Left lung (tissue), 4 donors: ENCODE measurements at regions not wholly inside any gene's neighbourhood (a gene's known extent, or its start where the extent isn't known, plus 50 kb on each side); places are given as distances from the start of the nearest gene placed in this dataset.

Experiments
- ATAC-seq: fragments of 200-7000 bp; cut with Tn5 transposase; one replicate; pipeline ENCODE4 v1.9.1; 2020; ENCODE audit warnings: moderate library complexity
- DNase-seq, 4 donors: peaks; one replicate each; pipeline ENCODE4 v3.0.0-alpha.2; 2013 to 2020
- H3K27ac ChIP-seq, 2 donors: fragments of 200-600 bp; sonication (generic) in 1 of 2; one replicate each; pipeline versions ENCODE4 v1.5.0 to v1.8.0; 2020 to 2021
- H3K27me3 ChIP-seq, 2 donors: fragments of 200-600 bp; sonication (generic) in 1 of 2; one replicate each; pipeline versions ENCODE4 v1.5.0 to v1.8.0; 2020 to 2021
- H3K36me3 ChIP-seq, 2 donors: fragments of 200-600 bp; sonication (generic) in 1 of 2; one replicate each; pipeline versions ENCODE4 v1.5.0 to v1.8.0; 2020 to 2021
- H3K4me1 ChIP-seq, 2 donors: fragments of 200-600 bp; one replicate each; pipeline ENCODE4 v1.8.0; 2021
- H3K4me3 ChIP-seq, 2 donors: fragments of 200-600 bp; sonication (generic) in 1 of 2; one replicate each; pipeline versions ENCODE4 v1.5.0 to v1.8.0; 2020 to 2021; ENCODE audit warnings: mild to moderate bottlenecking in 1 of 2
- H3K9me3 ChIP-seq, 2 donors: fragments of 200-600 bp; sonication (generic) in 1 of 2; one replicate each; pipeline versions ENCODE4 v1.5.0 to v1.8.0; 2020 to 2021
- intact Hi-C, 2 donors: fragments of 100-400 bp; cut with DNase I; formaldehyde crosslinking; loops; one replicate each; pipeline versions ENCODE4 v1.11.2 to v1.14.2; 2022
- TF ChIP-seq, protein P1 (sequence below), 2 donors: fragments of 200-600 bp; sonication (generic) in 1 of 2; IDR thresholded peaks; one replicate each; pipeline versions ENCODE4 v1.5.0 to v1.8.0; 2021; ENCODE audit warnings: antibody characterized with exemption in 2 of 2
- donor health status: DM: no; HTN: yes; CAD: no.
- donor health status: DM: no; HTN: no; CAD: no.

DNA sequence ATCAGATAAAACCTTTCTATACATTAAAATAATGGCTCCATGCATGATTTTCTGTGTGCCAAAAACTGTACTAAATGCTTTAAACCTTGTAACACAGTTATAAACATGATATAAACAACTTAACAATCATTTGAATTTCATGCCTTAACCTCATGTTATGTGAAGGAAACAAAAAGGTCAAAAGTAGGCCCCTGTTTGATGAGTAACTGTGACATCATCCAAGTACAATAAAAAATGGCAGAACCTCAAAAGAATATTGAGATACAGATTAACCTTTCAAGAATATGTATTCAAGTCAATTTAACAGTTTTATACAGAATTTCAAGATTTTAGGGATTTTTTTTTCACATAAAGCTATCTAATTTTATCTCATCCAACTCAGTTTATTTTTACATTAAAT lies 310.7 kb upstream of the DCN start:
- no peak for DNase-seq
- Histone ChIP-seq H3K4me1 (no peaks in the 10 kb centered on the region), H3K27ac (no peak overlapping the region), H3K36me3 (no peaks in the 10 kb centered on the region), H3K4me3 (no peak overlapping the region), H3K27me3 (no peaks in the 10 kb centered on the region), H3K9me3 (no peaks in the 10 kb centered on the region)
- no peak for ATAC-seq
- TF ChIP-seq, protein P1, sequence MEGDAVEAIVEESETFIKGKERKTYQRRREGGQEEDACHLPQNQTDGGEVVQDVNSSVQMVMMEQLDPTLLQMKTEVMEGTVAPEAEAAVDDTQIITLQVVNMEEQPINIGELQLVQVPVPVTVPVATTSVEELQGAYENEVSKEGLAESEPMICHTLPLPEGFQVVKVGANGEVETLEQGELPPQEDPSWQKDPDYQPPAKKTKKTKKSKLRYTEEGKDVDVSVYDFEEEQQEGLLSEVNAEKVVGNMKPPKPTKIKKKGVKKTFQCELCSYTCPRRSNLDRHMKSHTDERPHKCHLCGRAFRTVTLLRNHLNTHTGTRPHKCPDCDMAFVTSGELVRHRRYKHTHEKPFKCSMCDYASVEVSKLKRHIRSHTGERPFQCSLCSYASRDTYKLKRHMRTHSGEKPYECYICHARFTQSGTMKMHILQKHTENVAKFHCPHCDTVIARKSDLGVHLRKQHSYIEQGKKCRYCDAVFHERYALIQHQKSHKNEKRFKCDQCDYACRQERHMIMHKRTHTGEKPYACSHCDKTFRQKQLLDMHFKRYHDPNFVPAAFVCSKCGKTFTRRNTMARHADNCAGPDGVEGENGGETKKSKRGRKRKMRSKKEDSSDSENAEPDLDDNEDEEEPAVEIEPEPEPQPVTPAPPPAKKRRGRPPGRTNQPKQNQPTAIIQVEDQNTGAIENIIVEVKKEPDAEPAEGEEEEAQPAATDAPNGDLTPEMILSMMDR (IDR thresholded peaks at IDR 0.05): no peak
- intact Hi-C loops: no loop called here

DNA sequence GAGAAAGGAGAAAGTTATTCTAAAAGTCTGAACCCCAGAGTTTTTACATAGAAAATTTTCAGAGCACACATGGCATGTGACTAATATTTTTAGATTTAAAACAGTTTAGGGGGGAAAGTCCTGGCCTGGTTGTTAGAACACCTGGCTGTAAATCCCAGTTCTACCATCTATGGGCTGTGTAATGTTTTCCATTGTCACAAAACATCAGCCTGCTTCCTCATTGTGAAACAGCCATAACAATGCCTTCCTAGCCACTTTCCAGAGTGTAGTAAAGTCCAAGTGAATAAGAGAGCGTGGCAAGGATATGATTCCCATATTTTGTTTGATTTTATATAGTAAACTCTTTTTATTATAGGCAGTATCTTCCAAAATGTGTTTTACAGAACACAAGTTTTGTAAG lies 310.0 kb upstream of the DCN start:
- intact Hi-C loops: no loop called here
- H3K4me1 ChIP-seq: no peaks in the 10 kb centered on the region
- TF ChIP-seq, protein P1 (IDR thresholded peaks at IDR 0.05): no peak
- ATAC-seq: no peak
- no peaks in the 10 kb centered on the region for H3K27me3 ChIP-seq
- H3K9me3 ChIP-seq: no peaks in the 10 kb centered on the region
- no peaks in the 10 kb centered on the region for H3K36me3 ChIP-seq
- DNase-seq: no peak
- no peak overlapping the region for H3K27ac ChIP-seq
- H3K4me3 ChIP-seq: no peak overlapping the region

DNA sequence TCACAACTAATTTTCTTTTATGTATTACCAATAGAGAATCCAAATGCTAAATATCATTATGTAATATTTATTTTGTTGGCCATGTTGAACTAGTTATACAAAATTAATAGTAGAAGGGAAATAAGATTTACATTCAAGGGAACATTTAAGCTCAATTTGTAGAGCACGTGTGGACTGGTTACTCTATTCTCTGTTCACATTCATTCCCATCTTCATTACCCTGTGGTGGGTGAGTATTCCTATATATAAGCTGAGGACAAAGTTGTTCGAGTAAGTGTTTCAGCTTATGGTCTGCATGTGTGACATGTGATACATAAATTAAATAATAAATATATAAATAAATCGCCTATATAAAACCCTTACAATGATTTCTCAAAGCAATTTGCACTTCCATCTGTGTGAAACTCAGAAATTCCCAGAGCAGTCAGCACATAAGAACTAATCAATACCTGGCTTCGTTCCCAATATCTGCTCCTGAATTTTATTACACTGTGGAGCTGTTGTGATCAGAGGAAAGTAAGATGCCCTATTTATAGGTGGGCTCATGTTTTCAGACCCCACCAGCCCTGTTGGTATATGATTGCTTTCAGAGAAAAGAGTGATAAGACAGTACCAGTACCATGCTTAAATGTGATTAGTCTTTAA lies 308.2 kb upstream of the DCN start:
- H3K4me3 ChIP-seq: no peak overlapping the region
- H3K4me1 ChIP-seq: no peaks in the 10 kb centered on the region
- DNase-seq (no peak), ATAC-seq (no peak)
- H3K9me3 ChIP-seq: no peaks in the 10 kb centered on the region
- intact Hi-C loops: no loop called here
- TF ChIP-seq, protein P1 (IDR thresholded peaks at IDR 0.05): no peak
- H3K36me3 ChIP-seq: no peaks in the 10 kb centered on the region
- no peak overlapping the region for H3K27ac ChIP-seq
- H3K27me3 ChIP-seq: no peaks in the 10 kb centered on the region

DNA sequence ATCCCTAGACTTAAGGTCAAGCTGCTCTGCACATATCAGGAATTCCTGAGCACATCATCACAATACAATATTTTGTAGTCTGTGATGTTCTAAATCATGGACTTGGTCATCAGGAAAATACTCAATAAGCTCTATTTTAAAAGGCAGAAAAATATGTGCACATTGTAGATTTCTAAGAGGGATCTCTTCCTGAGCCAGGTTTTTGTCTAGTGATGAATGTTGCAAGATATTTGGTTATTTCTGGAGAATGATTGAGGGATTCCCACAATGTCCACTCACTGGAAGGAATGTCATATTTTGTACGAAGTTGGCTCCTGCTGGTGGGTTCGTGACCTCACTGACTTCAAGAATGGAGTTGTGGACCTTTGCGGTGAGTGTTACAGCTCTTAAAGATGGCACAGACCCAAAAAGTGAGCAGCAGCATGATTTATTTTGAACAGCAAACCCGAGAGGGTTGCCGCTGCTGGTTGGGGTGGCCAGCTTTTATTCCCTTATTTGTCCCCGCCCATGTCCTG lies 300.9 kb upstream of the DCN start:
- H3K4me1 ChIP-seq: no peaks in the 10 kb centered on the region
- intact Hi-C loops: no loop called here

DNA sequence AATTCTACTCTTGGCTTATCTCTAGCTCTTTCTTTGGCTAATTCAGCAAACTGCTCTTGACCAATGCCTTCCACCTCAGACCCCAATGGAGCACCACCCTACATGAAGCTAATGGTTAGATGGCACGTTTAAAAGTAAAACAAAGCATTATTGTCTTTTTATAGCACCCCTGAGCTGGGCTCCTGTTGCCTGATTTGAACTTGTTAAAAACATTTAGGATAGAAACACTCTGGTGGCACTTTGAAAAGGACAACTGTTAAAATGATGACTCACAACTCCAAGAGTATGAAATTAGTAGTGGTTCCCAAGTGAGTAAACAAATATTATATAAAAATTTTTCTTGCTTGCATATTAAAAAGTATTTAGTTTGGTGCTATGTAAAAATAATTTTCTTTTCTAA lies 299.6 kb upstream of the DCN start:
- DNase-seq: no peak
- H3K9me3 ChIP-seq: no peaks in the 10 kb centered on the region
- ATAC-seq: no peak
- no peak overlapping the region for H3K27ac ChIP-seq
- H3K27me3 ChIP-seq: no peaks in the 10 kb centered on the region
- no peak overlapping the region for H3K4me3 ChIP-seq
- no peaks in the 10 kb centered on the region for H3K36me3 ChIP-seq
- no peaks in the 10 kb centered on the region for H3K4me1 ChIP-seq
- TF ChIP-seq, protein P1 (IDR thresholded peaks at IDR 0.05): no peak
- intact Hi-C loops: no loop called here

More for the DNA sequence above, 300.9 kb upstream of the DCN start:
- no peak overlapping the region for H3K27ac ChIP-seq
- ATAC-seq (no peak), DNase-seq (no peak)
- TF ChIP-seq, protein P1 (IDR thresholded peaks at IDR 0.05): no peak
- no peaks in the 10 kb centered on the region for H3K27me3 ChIP-seq
- H3K4me3 ChIP-seq: no peak overlapping the region
- H3K9me3 ChIP-seq: no peaks in the 10 kb centered on the region
- no peaks in the 10 kb centered on the region for H3K36me3 ChIP-seq
